A549 (cell line): ENCODE measurements at regions not wholly inside any gene's neighbourhood (a gene's known extent, or its start where the extent isn't known, plus 50 kb on each side); places are given as distances from the start of the nearest gene placed in this dataset.

Experiments used
- ATAC-seq, 2 experiments: fragments of 200-7000 bp in 1 of 2; fragments of >200 bp in 1 of 2; cut with Nextera tagmentation in 1 of 2; cut with Tn5 transposase in 1 of 2; 3 replicates each; pipeline versions ENCODE4 v1.8.0 to v1.9.1; 2018 to 2020; ENCODE audit warnings: mild to moderate bottlenecking in 1 of 2, moderate library complexity in 1 of 2
- CTCF ChIA-PET: fragments of 300-600 bp; sonication (Branson Sonifier 250); formaldehyde crosslinking; extraction: SDS; loops from one replicate; lab custom pipeline; 2021; ENCODE audit warnings: antibody characterized with exemption, inconsistent platforms; lab: Yijun Ruan, JAX
- POLR2A ChIA-PET: fragments of 350-600 bp; formaldehyde crosslinking; extraction: SDS; loops from one replicate; lab custom pipeline; 2021; ENCODE audit warnings: antibody characterized with exemption, inconsistent platforms; lab: Yijun Ruan, JAX
- DNase-seq, 2 experiments: peaks; one replicate each; pipeline versions ENCODE4 v3.0.0 to v3.0.0-alpha.2; 2011 to 2016; ENCODE audit warnings: low read depth in 1 of 2, low spot score in 1 of 2
- FAIRE-seq: peaks from 2 replicates; lab custom pipeline; 2011; peaks lifted over from hg19 to GRCh38; lab: Jason Lieb, UNC
- H3K27ac ChIP-seq, 2 experiments: fragments of >200 bp; sonication (Bioruptor Twin); formaldehyde crosslinking; 3 replicates each; pipeline ENCODE4 v1.5.1; 2016 to 2017
- H3K4me1 ChIP-seq: fragments of >200 bp; sonication (Bioruptor Twin); formaldehyde crosslinking; 3 replicates; pipeline ENCODE4 v1.6.1; 2016
- H3K4me2 ChIP-seq: fragments of >200 bp; sonication (Bioruptor Twin); formaldehyde crosslinking; 3 replicates; pipeline ENCODE4 v1.6.1; 2016
- H3K4me3 ChIP-seq: fragments of >200 bp; sonication (Bioruptor Twin); formaldehyde crosslinking; 3 replicates; pipeline ENCODE4 v1.5.1; 2016
- H3K9me3 ChIP-seq: fragments of >200 bp; sonication (Bioruptor Twin); formaldehyde crosslinking; 3 replicates; pipeline ENCODE4 v1.6.1; 2016
- ATOH8 ChIP-seq: fragments of 250-450 bp; sonication (Bioruptor Pico); IDR thresholded peaks from 2 replicates; pipeline ENCODE4 v1.5.0; 2020; ENCODE audit warnings: low read depth, mild to moderate bottlenecking, moderate library complexity
- BCL3 ChIP-seq: fragments of >200 bp; sonication (Bioruptor Twin); formaldehyde crosslinking; IDR thresholded peaks from 3 replicates; pipeline ENCODE4 v1.6.1; 2016
- BHLHE40 ChIP-seq: IDR thresholded peaks from 2 replicates; pipeline ENCODE4 v1.6.1; 2012; ENCODE audit warnings: low read depth, low read length, inconsistent platforms
- CEBPB ChIP-seq, 2 experiments: fragments of >200 bp in 1 of 2; sonication (Bioruptor Twin) in 1 of 2; formaldehyde crosslinking in 1 of 2; IDR thresholded peaks; 2 replicates each; pipeline ENCODE4 v1.6.1; 2012 to 2016
- CHD4 ChIP-seq: fragments of 200-600 bp; sonication (generic); IDR thresholded peaks from 2 replicates; pipeline ENCODE4 v1.6.1; 2016; ENCODE audit warnings: antibody characterized with exemption, mild to moderate bottlenecking, borderline replicate concordance
- CTCF ChIP-seq: fragments of >200 bp; sonication (Bioruptor Twin); formaldehyde crosslinking; IDR thresholded peaks from 3 replicates; pipeline ENCODE4 v1.5.1; 2016
- EHF ChIP-seq: fragments of 250-450 bp; sonication (Bioruptor Pico); IDR thresholded peaks from 2 replicates; pipeline ENCODE4 v1.5.0; 2020; ENCODE audit warnings: mild to moderate bottlenecking
- ELK1 ChIP-seq: fragments of 150-350 bp; IDR thresholded peaks from 2 replicates; pipeline ENCODE4 v1.6.1; 2014; ENCODE audit warnings: low read depth, mild to moderate bottlenecking, low read length
- EP300 ChIP-seq, 2 experiments: fragments of >200 bp; sonication (Bioruptor Twin); formaldehyde crosslinking; IDR thresholded peaks; 2 replicates in 1 of 2; 3 replicates in 1 of 2; pipeline ENCODE4 v1.6.1; 2016 to 2017
- ESRRA ChIP-seq: fragments of 150-350 bp; IDR thresholded peaks from 2 replicates; pipeline ENCODE4 v1.6.1; 2014; ENCODE audit warnings: mild to moderate bottlenecking, low read length, borderline replicate concordance
- FOSB ChIP-seq: fragments of 250-450 bp; sonication (Bioruptor Pico); IDR thresholded peaks from 2 replicates; pipeline ENCODE4 v1.5.0; 2020; ENCODE audit warnings: mild to moderate bottlenecking, moderate library complexity
- FOSL2 ChIP-seq, 2 experiments: fragments of 450-650 bp in 1 of 2; fragments of >200 bp in 1 of 2; sonication (Bioruptor Twin) in 1 of 2; formaldehyde crosslinking; IDR thresholded peaks; 2 replicates each; pipeline versions ENCODE4 v1.5.0 to v1.6.1; 2016 to 2020; ENCODE audit warnings: mild to moderate bottlenecking in 1 of 2, moderate library complexity in 1 of 2
- HEYL ChIP-seq: fragments of 250-450 bp; sonication (Bioruptor Pico); IDR thresholded peaks from 2 replicates; pipeline ENCODE4 v1.8.0; 2021; ENCODE audit warnings: mild to moderate bottlenecking, moderate library complexity
- HMGXB4 ChIP-seq: fragments of 250-450 bp; sonication (Bioruptor Pico); IDR thresholded peaks from 2 replicates; pipeline ENCODE4 v1.5.0; 2021; ENCODE audit warnings: mild to moderate bottlenecking, moderate library complexity, borderline replicate concordance
- HOXA7 ChIP-seq: fragments of 250-450 bp; sonication (Bioruptor Pico); IDR thresholded peaks from 2 replicates; pipeline ENCODE4 v1.5.0; 2020; ENCODE audit warnings: mild to moderate bottlenecking, moderate library complexity
- MAX ChIP-seq: IDR thresholded peaks from 2 replicates; pipeline ENCODE4 v1.6.1; 2012
- NR3C1 ChIP-seq: fragments of >200 bp; sonication (Bioruptor Twin); formaldehyde crosslinking; IDR thresholded peaks from 3 replicates; pipeline ENCODE4 v1.6.1; 2017
- PHF8 ChIP-seq: fragments of 200-600 bp; sonication (generic); IDR thresholded peaks from 2 replicates; pipeline ENCODE4 v1.6.1; 2016; ENCODE audit warnings: low read depth, mild to moderate bottlenecking, antibody characterized with exemption, moderate library complexity, borderline replicate concordance
- POLR2A ChIP-seq: IDR thresholded peaks from 2 replicates; pipeline ENCODE4 v1.6.1; 2012; ENCODE audit warnings: mild to moderate bottlenecking, low read length
- POLR2AphosphoS2 ChIP-seq: conservative IDR thresholded peaks from 2 replicates; pipeline ENCODE4 v1.6.1; 2012; ENCODE audit warnings: low read length, improper control_type of control experiment, inconsistent platforms
- RCOR1 ChIP-seq: fragments of 150-350 bp; IDR thresholded peaks from 2 replicates; pipeline ENCODE4 v1.6.1; 2014; ENCODE audit warnings: antibody characterized with exemption, low read length, low read depth
- SREBF2 ChIP-seq: fragments of 450-650 bp; IDR thresholded peaks from 2 replicates; pipeline ENCODE4 v1.6.1; 2014; ENCODE audit warnings: mild to moderate bottlenecking, moderate library complexity
- ZFP36 ChIP-seq: fragments of 450-650 bp; IDR thresholded peaks from 2 replicates; pipeline ENCODE4 v1.6.1; 2014; ENCODE audit warnings: borderline replicate concordance; ENCODE audit not compliant: partially characterized antibody
- ZNF302 ChIP-seq: fragments of 250-450 bp; sonication (Bioruptor Pico); IDR thresholded peaks from 2 replicates; pipeline ENCODE4 v1.9.0; 2021; ENCODE audit warnings: inconsistent platforms, mild to moderate bottlenecking, moderate library complexity
- ZSCAN20 ChIP-seq: fragments of 250-450 bp; sonication (Bioruptor Pico); IDR thresholded peaks from 2 replicates; pipeline ENCODE4 v1.8.0; 2022; ENCODE audit warnings: mild to moderate bottlenecking, moderate library complexity
- WGBS: methylation state at CpG from one replicate; pipeline ENCODE4 v1.1.6; 2017; ENCODE audit errors: missing lambda C conversion rate; 5-methylcytosine and 5-hydroxymethylcytosine counted together

- H3K4me2 ChIP-seq = no peak overlapping the region
- no peak for ATAC-seq
- H3K27ac ChIP-seq = no peak overlapping the region
- no peaks in the 10 kb centered on the region for H3K4me1 ChIP-seq
- POLR2A ChIA-PET = no interaction called here
- H3K9me3 ChIP-seq = no peaks in the 10 kb centered on the region
- WGBS = 0% methylated on average over 1 of the region's 1 CpG
- TF ChIP-seq CTCF = no peak
- TF ChIP-seq HOXA7 (CRISPR knock-in tag) = no peak
- TF ChIP-seq MAX = no peak
- no peak for FAIRE-seq
- CTCF ChIA-PET = no interaction called here
- DNase-seq = no peak
- no peak overlapping the region for H3K4me3 ChIP-seq
Observed at GRCh38 chr5:89213573-89213972, 330.6 kb upstream of the MEF2C start.

- Histone ChIP-seq H3K4me2 (no peak overlapping the region), H3K4me1 (no peaks in the 10 kb centered on the region), H3K4me3 (no peak overlapping the region), H3K9me3 (no peaks in the 10 kb centered on the region), H3K27ac (no peak overlapping the region)
- 2% methylated on average over 2 of the region's 2 CpGs for WGBS
- POLR2A ChIA-PET = no interaction called here
- ATAC-seq = no peak
- no peak for FAIRE-seq
- CTCF ChIA-PET = no interaction called here
- no peak for TF ChIP-seq CHD4
- TF ChIP-seq BCL3 = no peak
- TF ChIP-seq FOSL2 (IDR thresholded peaks at IDR 0.05) = no peak
- no peak for TF ChIP-seq FOSL2 (CRISPR knock-in tag; IDR thresholded peaks at IDR 0.05)
- TF ChIP-seq EP300 (IDR thresholded peaks at IDR 0.05) = no peak
- no peak for TF ChIP-seq ZFP36
- TF ChIP-seq EHF (CRISPR knock-in tag) = no peak
- no peak for TF ChIP-seq RCOR1
- no peak for TF ChIP-seq ESRRA
- TF ChIP-seq HEYL (CRISPR knock-in tag) = no peak
- no peak for TF ChIP-seq NR3C1
- no peak for TF ChIP-seq MAX
- no peak for TF ChIP-seq CEBPB (IDR thresholded peaks at IDR 0.05)
- TF ChIP-seq POLR2A = no peak
- TF ChIP-seq HMGXB4 (CRISPR knock-in tag) = no peak
- no peak for TF ChIP-seq PHF8
- no peak for TF ChIP-seq ELK1
- no peak for TF ChIP-seq HOXA7 (CRISPR knock-in tag)
- DNase-seq = no peak
Observed at GRCh38 chr5:89211836-89212235, 328.9 kb upstream of the MEF2C start.

- Histone ChIP-seq H3K4me2 (no peak overlapping the region), H3K4me3 (no peak overlapping the region), H3K9me3 (no peaks in the 10 kb centered on the region), H3K4me1 (no peaks in the 10 kb centered on the region), H3K27ac (no peak overlapping the region)
- POLR2A ChIA-PET = no interaction called here
- DNase-seq (no peak), ATAC-seq (no peak), FAIRE-seq (no peak)
- 3% methylated on average over 2 of the region's 2 CpGs for WGBS
- CTCF ChIA-PET = no interaction called here
- no peak for TF ChIP-seq BHLHE40
- no peak for TF ChIP-seq ATOH8 (CRISPR knock-in tag)
- no peak for TF ChIP-seq ZSCAN20 (CRISPR knock-in tag)
- no peak for TF ChIP-seq POLR2AphosphoS2
- no peak for TF ChIP-seq EHF (CRISPR knock-in tag)
- TF ChIP-seq ZNF302 (CRISPR knock-in tag) = no peak
- TF ChIP-seq SREBF2 = no peak
- TF ChIP-seq CEBPB (IDR thresholded peaks at IDR 0.05) = no peak
- no peak for TF ChIP-seq CTCF
- no peak for TF ChIP-seq EP300 (IDR thresholded peaks at IDR 0.05)
- no peak for TF ChIP-seq FOSB (CRISPR knock-in tag)
- TF ChIP-seq HOXA7 (CRISPR knock-in tag) = no peak
- TF ChIP-seq CHD4 = no peak
Observed at GRCh38 chr5:89208811-89209210, 325.8 kb upstream of the MEF2C start.
